Activated naive CD4-positive, alpha-beta T cell treated with anti-CD3 and anti-CD28 coated beads, Interleukin-2, amount 10 ng/mL, durations not matched to agents 7 days and 5 days (primary cell): ENCODE measurements at regions not wholly inside any gene's neighbourhood (a gene's known extent, or its start where the extent isn't known, plus 50 kb on each side); places are given as distances from the start of the nearest gene placed in this dataset.

Experiments used
- CTCF ChIA-PET: fragments of 350-600 bp; sonication (Branson Sonifier 250); formaldehyde crosslinking; loops from one replicate; lab custom pipeline; 2021; ENCODE audit warnings: antibody characterized with exemption; lab: Charles Lee
- DNase-seq: peaks from one replicate; pipeline ENCODE4 v3.0.0-alpha.2; 2020
- H3K27ac Mint-ChIP-seq: one replicate; pipeline ENCODE4 v1.8.0; 2021; ENCODE audit warnings: mild to moderate bottlenecking, moderate library complexity, mixed read lengths
- H3K27me3 Mint-ChIP-seq: one replicate; pipeline ENCODE4 v1.8.0; 2021; ENCODE audit warnings: mild to moderate bottlenecking, mixed read lengths
- H3K36me3 Mint-ChIP-seq: one replicate; pipeline ENCODE4 v1.8.0; 2021; ENCODE audit warnings: mixed read lengths
- H3K4me1 Mint-ChIP-seq: one replicate; pipeline ENCODE4 v1.8.0; 2021; ENCODE audit warnings: mixed read lengths
- H3K4me3 Mint-ChIP-seq: one replicate; pipeline ENCODE4 v1.8.0; 2021; ENCODE audit warnings: mild to moderate bottlenecking, moderate library complexity, mixed read lengths
- H3K9me3 Mint-ChIP-seq: one replicate; pipeline ENCODE4 v1.8.0; 2021; ENCODE audit warnings: mixed read lengths

DNA sequence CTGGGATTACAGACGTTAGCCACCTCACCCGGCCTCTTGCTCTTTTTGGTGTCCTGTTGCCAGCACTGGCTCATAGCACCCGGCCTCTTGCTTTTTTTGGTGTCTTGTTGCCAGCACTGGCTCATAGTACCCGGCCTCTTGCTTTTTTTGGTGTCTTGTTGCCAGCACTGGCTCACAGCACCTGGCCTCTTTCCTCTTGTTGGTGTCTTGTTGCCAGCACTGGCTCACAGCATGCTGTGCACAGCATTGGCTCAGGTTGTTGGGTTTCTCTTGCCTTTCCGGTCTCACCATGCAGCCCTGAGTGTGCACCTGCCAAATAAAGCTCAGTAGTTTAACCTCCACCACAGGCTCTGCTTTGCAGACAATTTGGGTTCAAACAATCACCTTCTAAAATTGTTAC is 208.2 kb downstream of the THBS2 start:
- no peaks in the 10 kb centered on the region for H3K9me3 Mint-ChIP-seq
- no peak for DNase-seq
- no peak overlapping the region for H3K4me3 Mint-ChIP-seq
- no peak overlapping the region for H3K27ac Mint-ChIP-seq
- H3K4me1 Mint-ChIP-seq: no peaks in the 10 kb centered on the region
- CTCF ChIA-PET: no interaction called here
- no peaks in the 10 kb centered on the region for H3K27me3 Mint-ChIP-seq
- no peaks in the 10 kb centered on the region for H3K36me3 Mint-ChIP-seq

- DNase-seq: no peak
- Mint-ChIP-seq H3K36me3 (no peaks in the 10 kb centered on the region), H3K9me3 (no peaks in the 10 kb centered on the region), H3K4me1 (no peaks in the 10 kb centered on the region), H3K4me3 (no peak overlapping the region), H3K27me3 (no peaks in the 10 kb centered on the region), H3K27ac (no peak overlapping the region)
- CTCF ChIA-PET: no interaction called here
Measured at GRCh38 chr6:169044381-169045230, 209.0 kb downstream of the THBS2 start.

GRCh38 chr6:169042061-169042460 is 211.6 kb downstream of the THBS2 start:
- Mint-ChIP-seq H3K4me3 (no peak overlapping the region), H3K9me3 (no peaks in the 10 kb centered on the region), H3K36me3 (no peaks in the 10 kb centered on the region), H3K4me1 (no peaks in the 10 kb centered on the region), H3K27me3 (no peaks in the 10 kb centered on the region), H3K27ac (no peak overlapping the region)
- DNase-seq: no peak
- CTCF ChIA-PET: no interaction called here

DNA sequence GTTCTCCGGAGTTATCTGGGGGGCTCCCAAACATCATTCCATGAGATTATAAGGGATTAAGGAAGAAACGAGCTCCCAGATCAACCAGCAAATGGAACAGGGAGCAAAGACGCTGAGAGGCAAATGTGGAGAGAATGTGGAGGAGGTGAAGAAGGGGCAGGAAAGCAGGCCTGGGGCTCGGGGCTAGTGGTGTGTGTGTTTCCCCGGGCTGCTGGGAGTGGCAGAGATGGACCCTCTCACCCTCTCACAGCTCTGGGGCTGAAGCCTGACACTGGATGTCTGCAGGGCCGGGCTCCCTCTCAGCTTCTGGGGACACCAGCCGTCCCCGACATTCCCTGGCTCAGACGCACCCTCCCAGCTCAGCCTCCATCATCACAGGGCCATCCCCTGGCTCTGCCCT is 212.6 kb downstream of the THBS2 start:
- CTCF ChIA-PET: no interaction called here
- DNase-seq: no peak
- Mint-ChIP-seq H3K27ac (no peak overlapping the region), H3K27me3 (no peaks in the 10 kb centered on the region), H3K9me3 (no peaks in the 10 kb centered on the region), H3K4me1 (no peaks in the 10 kb centered on the region), H3K36me3 (no peaks in the 10 kb centered on the region), H3K4me3 (no peak overlapping the region)

GRCh38 chr6:169038691-169039090 is 215.0 kb downstream of the THBS2 start:
- Mint-ChIP-seq H3K36me3 (no peaks in the 10 kb centered on the region), H3K27me3 (no peaks in the 10 kb centered on the region), H3K9me3 (no peaks in the 10 kb centered on the region), H3K4me3 (no peak overlapping the region), H3K4me1 (no peaks in the 10 kb centered on the region), H3K27ac (no peak overlapping the region)
- no peak for DNase-seq
- CTCF ChIA-PET: no interaction called here

DNA sequence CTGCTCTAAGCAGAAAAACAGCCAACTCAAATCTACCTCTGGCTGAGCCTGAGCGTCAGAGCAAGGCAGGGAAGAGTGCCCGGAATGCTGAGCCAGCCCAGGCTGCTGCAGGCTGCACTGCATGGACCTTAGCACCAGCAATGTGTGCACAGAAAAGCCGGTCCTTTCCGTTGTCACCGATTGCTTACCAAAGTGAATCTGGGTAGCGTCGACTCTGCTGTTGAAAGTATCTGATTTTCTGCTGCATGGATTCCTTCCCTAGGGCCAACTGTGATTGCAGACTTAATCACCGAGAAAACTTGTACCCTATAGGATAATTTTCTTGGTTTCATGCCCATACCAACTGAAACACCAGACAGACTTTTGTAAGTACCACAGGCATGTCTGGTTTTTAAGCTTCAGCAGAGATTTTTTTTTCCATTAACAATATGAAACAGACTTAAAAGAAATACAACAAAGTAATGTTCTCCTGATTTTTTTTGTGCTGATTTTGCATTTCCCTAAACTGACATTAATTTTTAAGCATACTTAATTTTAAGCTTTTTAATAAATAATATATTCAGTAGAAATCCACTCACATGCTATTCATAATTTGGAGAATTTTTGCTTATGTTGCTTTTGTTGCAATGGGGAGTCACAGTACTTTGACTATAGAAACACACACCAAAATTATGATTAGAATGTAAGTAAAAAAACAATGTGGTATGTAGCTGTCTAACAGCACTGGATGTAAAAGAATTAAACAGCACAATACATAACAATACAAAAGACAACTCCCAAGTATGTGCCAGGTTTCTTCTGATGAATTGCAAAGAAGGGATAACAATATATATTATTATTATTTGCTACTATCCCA is 218.0 kb downstream of the THBS2 start:
- CTCF ChIA-PET: no interaction called here
- Mint-ChIP-seq H3K9me3 (peaks cover 2% of the 10 kb centered on the region), H3K36me3 (no peaks in the 10 kb centered on the region), H3K27ac (no peak overlapping the region), H3K4me1 (no peaks in the 10 kb centered on the region), H3K4me3 (no peak overlapping the region), H3K27me3 (no peaks in the 10 kb centered on the region)
- no peak for DNase-seq

GRCh38 chr6:169034516-169035167 is 219.0 kb downstream of the THBS2 start:
- no peaks in the 10 kb centered on the region for H3K4me1 Mint-ChIP-seq
- no peak overlapping the region for H3K4me3 Mint-ChIP-seq
- no peaks in the 10 kb centered on the region for H3K27me3 Mint-ChIP-seq
- H3K36me3 Mint-ChIP-seq: no peaks in the 10 kb centered on the region
- peaks cover 2% of the 10 kb centered on the region for H3K9me3 Mint-ChIP-seq
- H3K27ac Mint-ChIP-seq: no peak overlapping the region
- CTCF ChIA-PET: no interaction called here
- no peak for DNase-seq

DNA sequence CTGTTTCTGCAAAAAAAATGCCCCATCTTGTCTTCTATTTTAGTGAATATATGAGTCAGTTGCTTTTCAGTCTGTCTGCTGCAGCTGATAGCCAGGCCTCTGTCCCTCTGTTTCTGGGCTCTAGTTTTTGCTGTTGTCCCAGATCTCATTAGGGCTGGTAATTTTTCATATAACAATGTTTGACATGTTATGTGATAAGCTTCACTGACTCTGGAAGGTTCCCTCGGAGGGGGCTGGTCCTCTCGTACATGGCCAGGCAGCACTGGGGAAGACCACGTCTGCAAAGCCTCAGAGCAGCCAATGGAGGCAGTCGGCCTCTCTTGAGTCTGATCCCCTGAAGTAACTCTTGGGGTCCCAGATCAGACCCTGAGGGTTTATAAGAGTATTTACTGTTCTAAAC is 223.8 kb downstream of the THBS2 start:
- Mint-ChIP-seq H3K4me1 (no peaks in the 10 kb centered on the region), H3K9me3 (peaks cover 2% of the 10 kb centered on the region), H3K4me3 (no peak overlapping the region), H3K36me3 (no peaks in the 10 kb centered on the region), H3K27me3 (no peaks in the 10 kb centered on the region), H3K27ac (no peak overlapping the region)
- no peak for DNase-seq
- CTCF ChIA-PET: no interaction called here

DNA sequence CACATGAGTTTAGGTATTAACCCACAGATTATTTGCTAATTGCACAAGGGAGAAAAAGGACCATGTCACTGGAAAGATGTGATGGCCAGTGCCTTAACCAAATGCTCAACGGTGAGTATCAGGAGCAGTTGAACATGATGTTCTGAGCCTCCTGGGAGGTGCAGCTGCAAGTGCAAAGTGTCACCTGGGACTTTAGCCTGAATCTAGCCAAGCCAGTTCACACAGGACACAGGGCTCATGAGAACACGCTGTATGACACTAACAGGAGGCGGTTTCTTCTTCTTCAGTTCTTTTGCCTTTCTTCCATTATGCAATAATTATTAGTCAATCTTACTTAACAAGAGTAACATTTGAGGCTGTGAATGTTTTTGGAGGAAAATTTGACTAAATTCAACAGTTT is 225.3 kb downstream of the THBS2 start:
- no peaks in the 10 kb centered on the region for H3K27me3 Mint-ChIP-seq
- H3K36me3 Mint-ChIP-seq: no peaks in the 10 kb centered on the region
- H3K4me3 Mint-ChIP-seq: no peak overlapping the region
- CTCF ChIA-PET: no interaction called here
- no peak overlapping the region for H3K27ac Mint-ChIP-seq
- H3K4me1 Mint-ChIP-seq: no peaks in the 10 kb centered on the region
- no peak for DNase-seq
- peaks cover 3% of the 10 kb centered on the region for H3K9me3 Mint-ChIP-seq

GRCh38 chr6:169026175-169026574 is 227.5 kb downstream of the THBS2 start:
- no peaks in the 10 kb centered on the region for H3K27me3 Mint-ChIP-seq
- no peak overlapping the region for H3K27ac Mint-ChIP-seq
- no peaks in the 10 kb centered on the region for H3K4me1 Mint-ChIP-seq
- no peak for DNase-seq
- no peak overlapping the region for H3K4me3 Mint-ChIP-seq
- H3K9me3 Mint-ChIP-seq: peaks cover 5% of the 10 kb centered on the region
- H3K36me3 Mint-ChIP-seq: no peaks in the 10 kb centered on the region
- CTCF ChIA-PET: no interaction called here

DNA sequence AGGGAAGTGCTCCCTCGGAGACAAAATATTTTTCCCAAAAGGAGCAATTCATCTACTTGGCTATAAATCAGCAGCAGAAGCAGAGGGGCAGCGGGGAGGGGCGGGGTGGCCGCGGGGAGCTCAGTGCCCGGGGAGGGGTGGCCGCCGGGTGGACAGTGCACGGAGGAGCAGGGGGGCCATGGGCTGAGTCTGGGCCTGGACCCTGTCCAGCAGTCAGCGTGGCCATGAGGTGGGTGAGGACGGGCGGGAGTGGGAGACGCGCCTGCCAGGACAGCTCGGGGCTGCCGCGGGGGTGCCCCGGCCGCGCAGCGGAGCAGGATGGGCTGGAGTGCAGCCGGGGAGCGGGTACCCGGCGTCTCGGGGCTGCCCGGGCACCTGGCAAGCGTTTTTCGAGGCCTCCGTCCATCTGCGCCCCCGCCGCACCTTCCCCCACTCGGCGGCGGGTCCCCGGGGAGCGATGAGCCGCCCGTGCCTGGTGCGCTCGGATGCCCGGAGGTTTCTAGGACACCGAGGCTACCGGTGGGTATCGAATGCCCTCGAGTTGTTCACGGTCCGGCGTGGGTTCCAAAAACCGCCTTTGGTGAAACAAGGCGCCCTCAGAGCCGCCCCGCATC is 229.5 kb downstream of the THBS2 start:
- DNase-seq: no peak
- CTCF ChIA-PET: no interaction called here
- Mint-ChIP-seq H3K36me3 (no peaks in the 10 kb centered on the region), H3K9me3 (peaks cover 5% of the 10 kb centered on the region), H3K4me1 (no peaks in the 10 kb centered on the region), H3K27ac (no peak overlapping the region), H3K27me3 (no peaks in the 10 kb centered on the region), H3K4me3 (no peak overlapping the region)

- Mint-ChIP-seq H3K36me3 (no peaks in the 10 kb centered on the region), H3K4me3 (no peak overlapping the region), H3K4me1 (no peaks in the 10 kb centered on the region), H3K9me3 (peaks cover 5% of the 10 kb centered on the region), H3K27ac (no peak overlapping the region), H3K27me3 (no peaks in the 10 kb centered on the region)
- no peak for DNase-seq
- CTCF ChIA-PET: no interaction called here
Measured at GRCh38 chr6:169023161-169023874, 230.3 kb downstream of the THBS2 start.

DNA sequence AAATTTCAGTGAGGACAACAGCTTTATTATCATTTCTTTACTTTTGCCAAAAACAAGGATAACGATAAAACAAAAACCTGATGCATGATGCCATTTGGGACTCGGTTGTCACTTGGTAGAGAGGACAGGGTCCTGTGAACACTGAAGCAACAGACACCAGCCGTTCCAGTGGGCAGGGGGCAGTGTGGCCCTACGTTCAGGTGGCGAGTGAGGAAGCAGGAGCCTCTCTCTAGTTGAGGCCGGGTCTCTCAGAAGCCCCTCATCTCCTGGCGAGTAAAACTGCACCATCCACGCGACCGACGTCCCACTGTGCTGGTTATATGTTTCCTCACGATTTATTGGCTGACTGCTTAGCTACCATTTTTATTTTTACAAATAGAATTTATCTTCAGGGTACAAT is 231.6 kb downstream of the THBS2 start:
- no peaks in the 10 kb centered on the region for H3K27me3 Mint-ChIP-seq
- H3K27ac Mint-ChIP-seq: no peak overlapping the region
- no peak for DNase-seq
- CTCF ChIA-PET: no interaction called here
- no peaks in the 10 kb centered on the region for H3K36me3 Mint-ChIP-seq
- H3K4me3 Mint-ChIP-seq: no peak overlapping the region
- no peaks in the 10 kb centered on the region for H3K4me1 Mint-ChIP-seq
- H3K9me3 Mint-ChIP-seq: peaks cover 8% of the 10 kb centered on the region

DNA sequence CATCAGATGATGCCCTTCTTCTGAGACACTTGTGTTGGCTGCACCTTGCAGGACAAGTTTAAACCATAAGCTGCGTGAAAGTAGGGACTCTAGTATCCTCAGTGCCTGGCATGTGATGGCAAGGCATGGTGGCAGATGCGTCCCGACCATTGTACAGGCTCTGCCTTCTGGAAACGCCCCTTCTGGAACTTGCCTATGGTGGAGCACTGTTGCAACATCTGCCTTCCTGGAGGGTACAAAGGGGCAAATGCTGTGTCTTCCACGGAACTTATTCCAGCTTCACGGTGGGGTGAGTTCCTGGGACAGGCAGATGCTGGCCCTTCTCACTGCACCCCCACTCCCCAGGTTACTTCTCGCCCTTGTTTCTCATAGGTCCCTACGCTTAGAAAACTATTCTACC is 232.8 kb downstream of the THBS2 start:
- Mint-ChIP-seq H3K9me3 (peaks cover 8% of the 10 kb centered on the region), H3K4me3 (no peak overlapping the region), H3K27me3 (no peaks in the 10 kb centered on the region), H3K27ac (no peak overlapping the region), H3K36me3 (no peaks in the 10 kb centered on the region), H3K4me1 (no peaks in the 10 kb centered on the region)
- CTCF ChIA-PET: no interaction called here
- DNase-seq: no peak
